ENCODE measurements at regions not wholly inside any gene's neighbourhood (a gene's known extent, or its start where the extent isn't known, plus 50 kb on each side); places are given as distances from the start of the nearest gene placed in this dataset.

DNA sequence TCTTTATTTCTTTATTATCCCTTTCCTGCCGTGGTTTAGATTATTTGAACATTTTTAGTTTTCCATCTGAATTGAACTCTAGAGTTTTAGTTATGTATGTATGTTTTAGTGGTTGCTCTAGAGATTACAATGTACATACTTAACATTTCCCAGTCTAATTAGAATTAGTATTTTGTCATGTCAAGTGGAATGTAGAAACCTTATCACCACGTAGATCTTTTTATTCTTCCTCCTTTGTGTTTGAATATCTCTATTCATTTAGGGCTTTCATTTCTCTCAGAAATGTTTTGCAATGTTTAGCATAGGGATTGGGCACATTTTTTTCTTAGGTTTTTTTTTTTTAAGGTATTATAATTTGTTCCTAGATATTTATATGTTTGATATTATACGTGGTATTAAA, 73.1 kb upstream of the EZR start:
- no peak for TF ChIP-seq EZH2 (IDR thresholded peaks at IDR 0.05; ENCODE audit: low read length)
- TF ChIP-seq, protein P1, sequence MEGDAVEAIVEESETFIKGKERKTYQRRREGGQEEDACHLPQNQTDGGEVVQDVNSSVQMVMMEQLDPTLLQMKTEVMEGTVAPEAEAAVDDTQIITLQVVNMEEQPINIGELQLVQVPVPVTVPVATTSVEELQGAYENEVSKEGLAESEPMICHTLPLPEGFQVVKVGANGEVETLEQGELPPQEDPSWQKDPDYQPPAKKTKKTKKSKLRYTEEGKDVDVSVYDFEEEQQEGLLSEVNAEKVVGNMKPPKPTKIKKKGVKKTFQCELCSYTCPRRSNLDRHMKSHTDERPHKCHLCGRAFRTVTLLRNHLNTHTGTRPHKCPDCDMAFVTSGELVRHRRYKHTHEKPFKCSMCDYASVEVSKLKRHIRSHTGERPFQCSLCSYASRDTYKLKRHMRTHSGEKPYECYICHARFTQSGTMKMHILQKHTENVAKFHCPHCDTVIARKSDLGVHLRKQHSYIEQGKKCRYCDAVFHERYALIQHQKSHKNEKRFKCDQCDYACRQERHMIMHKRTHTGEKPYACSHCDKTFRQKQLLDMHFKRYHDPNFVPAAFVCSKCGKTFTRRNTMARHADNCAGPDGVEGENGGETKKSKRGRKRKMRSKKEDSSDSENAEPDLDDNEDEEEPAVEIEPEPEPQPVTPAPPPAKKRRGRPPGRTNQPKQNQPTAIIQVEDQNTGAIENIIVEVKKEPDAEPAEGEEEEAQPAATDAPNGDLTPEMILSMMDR (optimal IDR thresholded peaks at IDR 0.05 in 1 of 3, IDR thresholded peaks at IDR 0.05 in 1 of 3, conservative IDR thresholded peaks at IDR 0.05 in 1 of 3; ENCODE audit: extremely low read depth in 1 of 3, insufficient read depth in 2 of 3, low read length in 3 of 3), result no peak
